HL-60 (cell line): ENCODE measurements at regions not wholly inside any gene's neighbourhood (a gene's known extent, or its start where the extent isn't known, plus 50 kb on each side); places are given as distances from the start of the nearest gene placed in this dataset.

Experiments
- CTCF ChIP-seq: IDR thresholded peaks from one replicate; pipeline ENCODE4 v1.5.1; 2011; ENCODE audit warnings: low read length, control low read depth, inconsistent platforms; ENCODE audit not compliant: insufficient read depth
- GABPA ChIP-seq: IDR thresholded peaks from 2 replicates; pipeline ENCODE4 v1.6.1; 2012; ENCODE audit warnings: low read depth
- POLR2AphosphoS5 ChIP-seq: IDR thresholded peaks from 2 replicates; pipeline ENCODE4 v1.6.1; 2012; ENCODE audit warnings: low read depth
- REST ChIP-seq: IDR thresholded peaks from 2 replicates; pipeline ENCODE4 v1.6.1; 2012; ENCODE audit warnings: low read depth; ENCODE audit not compliant: insufficient replicate concordance
- SPI1 ChIP-seq: IDR thresholded peaks from 2 replicates; pipeline ENCODE4 v1.6.1; 2012; ENCODE audit warnings: low read depth, mild to moderate bottlenecking, borderline replicate concordance

GRCh38 chr21:36247316-36248010, 72.5 kb upstream of the MORC3 start:
- TF ChIP-seq CTCF = no peak
- no peak for TF ChIP-seq POLR2AphosphoS5
- no peak for TF ChIP-seq REST
- TF ChIP-seq GABPA = no peak
- TF ChIP-seq SPI1 = no peak
